ENCODE measurements at regions not wholly inside any gene's neighbourhood (a gene's known extent, or its start where the extent isn't known, plus 50 kb on each side); places are given as distances from the start of the nearest gene placed in this dataset.
A peak's percentile ranks its signal among the peaks of the same experiment; 100 is the strongest.

GRCh38 chr2:121052023-121052422, 233.0 kb downstream of the TFCP2L1 start:
- Mint-ChIP-seq H3K9me3 (peaks cover 10% of the 10 kb centered on the region), H3K27ac (no peak overlapping the region), H3K36me3 (no peaks in the 10 kb centered on the region), H3K4me3 (no peak overlapping the region), H3K27me3 (ENCODE audit: low read depth) (peaks cover 21% of the 10 kb centered on the region), H3K4me1 (peaks cover 3% of the 10 kb centered on the region)
- no peak for TF ChIP-seq CTCF (IDR thresholded peaks at IDR 0.05; ENCODE audit: unreplicated experiment)
- no peak for DNase-seq (ENCODE audit: low spot score in 2 of 2, unreplicated experiment in 2 of 2)

- H3K9me3 Mint-ChIP-seq: peaks cover 10% of the 10 kb centered on the region
- peaks cover 26% of the 10 kb centered on the region for H3K27me3 Mint-ChIP-seq (ENCODE audit: low read depth)
- H3K36me3 Mint-ChIP-seq: no peaks in the 10 kb centered on the region
- DNase-seq (ENCODE audit: low spot score in 2 of 2, unreplicated experiment in 2 of 2): no peak
- H3K4me3 Mint-ChIP-seq: no peak overlapping the region
- peak overlapping the region; percentile 49 for H3K27ac Mint-ChIP-seq
- peaks cover 3% of the 10 kb centered on the region for H3K4me1 Mint-ChIP-seq
- no peak for TF ChIP-seq CTCF (IDR thresholded peaks at IDR 0.05; ENCODE audit: unreplicated experiment)
These were observed 232.5 kb downstream of the TFCP2L1 start for GRCh38 chr2:121052521-121052920.

GRCh38 chr2:121055088-121055487, 229.9 kb downstream of the TFCP2L1 start:
- DNase-seq (ENCODE audit: low spot score in 2 of 2, unreplicated experiment in 2 of 2): no peak
- Mint-ChIP-seq H3K9me3 (peaks cover 10% of the 10 kb centered on the region), H3K27me3 (ENCODE audit: low read depth) (peaks cover 26% of the 10 kb centered on the region), H3K36me3 (no peaks in the 10 kb centered on the region), H3K4me3 (no peak overlapping the region), H3K4me1 (peaks cover 13% of the 10 kb centered on the region), H3K27ac (no peak overlapping the region)
- TF ChIP-seq CTCF (IDR thresholded peaks at IDR 0.05; ENCODE audit: unreplicated experiment): no peak

GRCh38 chr2:121055501-121055900, 229.5 kb downstream of the TFCP2L1 start:
- Mint-ChIP-seq H3K27me3 (ENCODE audit: low read depth) (peaks cover 29% of the 10 kb centered on the region), H3K4me1 (peaks cover 13% of the 10 kb centered on the region), H3K9me3 (peaks cover 10% of the 10 kb centered on the region), H3K36me3 (no peaks in the 10 kb centered on the region), H3K4me3 (no peak overlapping the region), H3K27ac (no peak overlapping the region)
- DNase-seq (ENCODE audit: low spot score in 2 of 2, unreplicated experiment in 2 of 2): no peak
- no peak for TF ChIP-seq CTCF (IDR thresholded peaks at IDR 0.05; ENCODE audit: unreplicated experiment)

GRCh38 chr2:121058852-121059558, 226.0 kb downstream of the TFCP2L1 start:
- H3K36me3 Mint-ChIP-seq: no peaks in the 10 kb centered on the region
- H3K27ac Mint-ChIP-seq: no peak overlapping the region
- H3K4me3 Mint-ChIP-seq: no peak overlapping the region
- no peak for TF ChIP-seq CTCF (IDR thresholded peaks at IDR 0.05; ENCODE audit: unreplicated experiment)
- peaks cover 10% of the 10 kb centered on the region for H3K4me1 Mint-ChIP-seq
- DNase-seq (ENCODE audit: low spot score in 2 of 2, unreplicated experiment in 2 of 2): no peak
- H3K9me3 Mint-ChIP-seq: peaks cover 3% of the 10 kb centered on the region
- peaks cover 56% of the 10 kb centered on the region for H3K27me3 Mint-ChIP-seq (ENCODE audit: low read depth)
